ENCODE measurements at regions not wholly inside any gene's neighbourhood (a gene's known extent, or its start where the extent isn't known, plus 50 kb on each side); places are given as distances from the start of the nearest gene placed in this dataset.

GRCh38 chr2:117123362-117123761, 691.1 kb upstream of the DDX18 start:
- intact Hi-C loops (cut with DNase I) = no loop called here
- no peak for DNase-seq (ENCODE audit: low spot score)
- no peak for ATAC-seq

DNA sequence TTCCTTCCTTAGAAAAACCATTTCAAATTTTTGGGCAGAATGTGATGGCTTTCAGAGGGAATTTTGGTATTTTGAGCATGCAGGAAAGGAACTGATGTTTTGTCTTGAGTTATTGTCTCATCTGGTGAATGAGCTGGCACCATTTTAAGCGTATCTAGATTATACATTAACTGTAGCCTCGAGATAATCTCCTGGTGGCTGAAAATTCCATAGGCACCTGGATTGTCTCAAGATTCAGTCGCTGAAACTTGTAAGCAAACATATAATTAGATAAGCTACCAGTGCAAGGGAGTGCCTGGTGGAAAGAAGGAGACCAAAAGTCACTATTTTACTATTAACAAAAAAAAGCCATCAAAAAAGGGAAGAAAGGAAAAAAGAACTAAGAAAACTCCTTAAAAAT, 687.8 kb upstream of the DDX18 start:
- intact Hi-C loops (cut with DNase I) = no loop called here
- DNase-seq (ENCODE audit: low spot score) (no peak), ATAC-seq (no peak)

GRCh38 chr2:117127680-117128079, 686.8 kb upstream of the DDX18 start:
- DNase-seq (ENCODE audit: low spot score) (no peak), ATAC-seq (no peak)
- intact Hi-C loops (cut with DNase I) = no loop called here

- intact Hi-C loops (cut with DNase I) = no loop called here
- DNase-seq (ENCODE audit: low spot score) = no peak
- no peak for ATAC-seq
These were observed 686.0 kb upstream of the DDX18 start for GRCh38 chr2:117128461-117128860.

DNA sequence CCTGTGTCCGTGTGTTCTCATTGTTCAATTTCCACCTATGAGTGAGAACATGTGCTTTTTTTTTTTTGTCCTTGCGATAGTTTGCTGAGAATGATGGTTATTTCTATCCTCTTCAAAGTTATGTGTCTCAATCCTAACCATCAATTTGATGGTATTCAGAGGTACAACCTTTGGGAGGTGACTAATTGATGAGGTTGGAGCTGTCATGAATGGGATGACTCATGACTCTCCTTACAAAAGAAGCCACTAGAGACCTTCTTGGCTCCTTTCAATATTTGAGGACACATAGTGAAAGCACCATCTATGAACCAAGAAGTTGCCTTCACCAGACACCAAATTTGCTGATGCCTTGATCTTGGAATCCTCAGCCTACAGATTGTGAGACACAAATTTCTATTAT, 677.1 kb upstream of the DDX18 start:
- intact Hi-C loops (cut with DNase I) = no loop called here
- no peak for DNase-seq (ENCODE audit: low spot score)
- no peak for ATAC-seq

DNA sequence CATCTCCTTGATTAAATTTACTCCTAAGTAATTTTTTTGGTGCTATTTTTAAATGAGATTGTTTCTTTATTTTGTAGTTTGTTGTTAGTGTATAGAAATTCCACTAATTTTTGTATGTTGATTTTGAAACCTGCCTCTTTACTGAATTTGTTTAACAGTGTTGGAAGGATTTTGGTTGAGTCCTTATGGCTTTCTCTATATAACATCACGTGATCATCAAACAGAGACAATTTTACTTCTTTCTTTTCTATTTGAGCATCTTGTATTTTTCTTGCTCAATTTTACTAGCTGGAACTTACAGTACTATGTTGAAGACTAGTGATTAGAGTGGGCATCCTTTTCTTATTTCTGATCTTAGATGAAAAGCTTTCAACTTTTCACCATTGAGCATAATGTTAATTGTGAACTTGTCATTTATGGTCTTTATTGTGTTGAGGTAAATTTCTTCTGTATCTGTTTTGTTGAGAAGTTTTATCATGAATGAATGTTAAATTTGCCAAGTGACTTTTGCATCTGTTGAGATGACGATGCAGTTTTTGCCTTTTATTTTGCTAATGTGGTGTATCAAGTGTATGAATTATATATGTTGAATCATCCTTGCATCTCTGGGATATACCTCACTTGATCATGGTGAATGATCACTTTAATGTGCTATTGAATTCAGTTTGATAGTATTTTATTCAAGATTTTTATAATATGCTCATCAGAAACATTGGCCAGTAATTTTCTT, 645.3 kb upstream of the DDX18 start:
- intact Hi-C loops (cut with DNase I) = no loop called here
- no peak for DNase-seq (ENCODE audit: low spot score)

GRCh38 chr2:117170897-117171296, 643.6 kb upstream of the DDX18 start:
- intact Hi-C loops (cut with DNase I) = no loop called here
- DNase-seq (ENCODE audit: low spot score) (no peak), ATAC-seq (no peak)

More for the DNA sequence above, 645.3 kb upstream of the DDX18 start:
- ATAC-seq = no peak

DNA sequence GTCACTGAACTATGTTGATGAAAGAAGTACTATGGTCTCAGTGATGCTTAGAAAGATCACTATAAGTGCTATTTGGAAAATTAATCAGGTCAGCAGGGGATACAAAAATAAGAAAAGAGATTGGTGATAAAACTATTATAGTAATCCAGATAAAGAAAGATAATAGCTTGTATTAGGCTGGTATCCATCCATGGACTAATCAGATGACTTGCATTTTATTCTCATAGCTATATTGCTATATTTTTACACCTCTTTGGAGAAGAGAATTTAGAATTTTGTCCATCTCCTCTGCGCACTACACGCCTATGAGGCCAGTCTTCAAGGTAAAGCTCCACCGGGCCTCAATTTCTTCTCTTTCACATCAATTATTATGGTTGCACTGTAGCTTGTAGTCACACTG, 635.1 kb upstream of the DDX18 start:
- intact Hi-C loops (cut with DNase I) = no loop called here
- ATAC-seq = no peak
- DNase-seq (ENCODE audit: low spot score) = no peak

- ATAC-seq (no peak), DNase-seq (ENCODE audit: low spot score) (no peak)
- intact Hi-C loops (cut with DNase I) = no loop called here
These were observed 623.5 kb upstream of the DDX18 start for GRCh38 chr2:117190856-117191559.

- DNase-seq (ENCODE audit: low spot score) (no peak), ATAC-seq (no peak)
- intact Hi-C loops (cut with DNase I) = no loop called here
These were observed 619.1 kb upstream of the DDX18 start for GRCh38 chr2:117195381-117195780.

GRCh38 chr2:117199511-117199910, 615.0 kb upstream of the DDX18 start:
- no peak for ATAC-seq
- DNase-seq (ENCODE audit: low spot score) = no peak
- intact Hi-C loops (cut with DNase I) = no loop called here

DNA sequence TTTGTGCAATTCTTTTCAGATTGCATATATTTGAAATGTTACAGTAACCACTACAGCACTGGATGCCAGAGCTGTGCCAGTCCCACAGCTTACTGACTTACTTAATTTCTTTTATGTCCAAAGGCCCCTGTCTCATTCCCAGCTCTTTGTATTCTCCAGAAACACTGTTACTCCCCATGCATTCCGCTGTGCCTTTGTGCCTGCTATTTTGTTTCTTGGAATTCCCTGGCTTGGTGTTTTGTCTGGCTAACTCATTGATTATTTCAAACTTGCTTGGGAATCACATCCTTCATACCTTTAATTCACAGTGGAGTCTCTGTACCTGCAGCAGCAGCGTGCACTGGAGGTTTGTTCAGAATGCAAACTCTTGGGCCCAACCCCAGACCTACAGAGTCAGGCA, 601.9 kb upstream of the DDX18 start:
- intact Hi-C loops (cut with DNase I) = loop anchor here (2.0 kb wide), 1 partner anchor 46 kb away; no protein-coding TSS in a partner anchor
- ATAC-seq (no peak), DNase-seq (ENCODE audit: low spot score) (no peak)

DNA sequence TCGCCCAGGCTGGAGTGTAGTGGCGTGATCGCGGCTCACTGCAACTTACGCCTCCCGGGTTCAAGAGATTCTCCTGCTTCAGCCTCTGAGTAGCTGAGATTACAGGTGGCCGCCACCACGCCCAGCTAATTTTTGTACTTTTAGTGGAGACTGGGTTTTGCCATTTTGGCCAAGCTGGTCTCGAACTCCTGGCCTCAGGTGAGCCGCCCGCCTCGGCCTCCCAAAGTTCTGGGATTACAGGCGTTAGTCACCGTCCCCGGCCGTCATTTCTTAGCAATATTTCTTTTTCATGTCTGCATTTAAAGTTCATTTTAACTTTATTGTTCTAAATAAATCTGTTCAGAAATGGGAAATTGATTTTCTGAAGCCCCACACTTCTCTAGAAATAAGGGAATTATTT, 597.3 kb upstream of the DDX18 start:
- no peak for ATAC-seq

DNA sequence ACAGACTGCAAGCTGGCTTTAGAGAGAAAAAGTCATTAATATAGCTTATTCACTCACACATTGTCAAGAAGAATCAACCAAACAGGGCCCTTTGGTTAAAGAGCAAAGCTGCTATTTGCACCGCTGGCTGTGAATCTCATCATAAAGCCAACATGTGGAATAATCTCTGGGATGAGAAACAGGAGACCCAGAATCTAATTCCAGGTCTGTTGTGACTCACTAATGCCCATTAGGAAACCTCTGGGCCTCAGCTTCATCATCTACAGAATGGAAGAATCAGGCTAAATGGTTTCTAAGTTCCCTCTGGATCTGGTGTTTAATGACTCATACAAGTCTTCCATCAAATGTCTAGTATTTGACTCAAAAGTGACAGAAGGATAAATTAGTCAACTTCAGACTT, 591.7 kb upstream of the DDX18 start:
- no peak for ATAC-seq
- intact Hi-C loops (cut with DNase I) = no loop called here

More for the DNA sequence above, 597.3 kb upstream of the DDX18 start:
- intact Hi-C loops (cut with DNase I) = no loop called here
- no peak for DNase-seq (ENCODE audit: low spot score)

DNA sequence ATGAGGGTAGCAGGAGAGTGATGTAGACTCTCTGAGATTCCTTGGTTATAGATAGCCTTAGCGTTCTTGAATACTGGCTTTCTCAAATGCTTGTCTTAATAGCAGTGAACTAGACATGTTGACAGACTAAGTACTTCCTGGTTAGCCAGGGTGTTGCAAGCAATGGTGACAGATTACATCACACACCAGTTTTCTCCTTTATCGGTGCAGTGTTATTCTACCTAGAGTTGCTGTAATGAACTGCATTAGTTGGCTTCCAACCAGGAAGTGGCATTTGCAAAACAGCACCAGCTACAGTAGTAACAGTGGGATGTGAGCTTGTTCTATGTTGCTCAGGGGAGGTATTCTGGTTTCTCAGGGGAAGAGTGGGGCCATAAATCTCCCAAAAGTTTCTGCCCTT, 582.2 kb upstream of the DDX18 start:
- ATAC-seq (no peak), DNase-seq (ENCODE audit: low spot score) (no peak)
- intact Hi-C loops (cut with DNase I) = no loop called here

More for the DNA sequence above, 591.7 kb upstream of the DDX18 start:
- DNase-seq (ENCODE audit: low spot score) = no peak

- ATAC-seq = no peak
- intact Hi-C loops (cut with DNase I) = no loop called here
- DNase-seq (ENCODE audit: low spot score) = no peak
These were observed 557.1 kb upstream of the DDX18 start for GRCh38 chr2:117257362-117257761.

DNA sequence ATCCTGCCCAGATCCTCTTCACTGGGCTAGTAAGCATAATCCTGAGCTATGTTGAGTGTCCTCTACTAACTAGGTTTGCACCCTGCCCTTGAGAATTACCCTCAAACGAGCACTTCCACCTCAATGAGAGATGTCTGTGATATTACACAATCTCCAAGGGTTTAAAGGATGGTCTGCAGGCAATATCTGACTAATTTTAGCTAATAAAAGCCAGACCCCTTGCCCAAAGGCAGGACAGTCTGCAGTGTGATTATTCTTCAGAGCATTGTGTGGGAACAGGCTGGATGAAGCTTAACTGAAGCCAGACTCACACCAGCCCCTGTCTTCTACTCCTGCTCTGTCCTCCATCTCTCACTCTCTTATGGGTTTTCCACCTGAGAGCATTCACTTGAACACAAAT, 544.9 kb upstream of the DDX18 start:
- ATAC-seq (no peak), DNase-seq (ENCODE audit: low spot score) (no peak)

GRCh38 chr2:117271631-117272030, 542.9 kb upstream of the DDX18 start:
- no peak for DNase-seq (ENCODE audit: low spot score)
- no peak for ATAC-seq
- intact Hi-C loops (cut with DNase I) = no loop called here

More for the DNA sequence above, 544.9 kb upstream of the DDX18 start:
- intact Hi-C loops (cut with DNase I) = no loop called here

DNA sequence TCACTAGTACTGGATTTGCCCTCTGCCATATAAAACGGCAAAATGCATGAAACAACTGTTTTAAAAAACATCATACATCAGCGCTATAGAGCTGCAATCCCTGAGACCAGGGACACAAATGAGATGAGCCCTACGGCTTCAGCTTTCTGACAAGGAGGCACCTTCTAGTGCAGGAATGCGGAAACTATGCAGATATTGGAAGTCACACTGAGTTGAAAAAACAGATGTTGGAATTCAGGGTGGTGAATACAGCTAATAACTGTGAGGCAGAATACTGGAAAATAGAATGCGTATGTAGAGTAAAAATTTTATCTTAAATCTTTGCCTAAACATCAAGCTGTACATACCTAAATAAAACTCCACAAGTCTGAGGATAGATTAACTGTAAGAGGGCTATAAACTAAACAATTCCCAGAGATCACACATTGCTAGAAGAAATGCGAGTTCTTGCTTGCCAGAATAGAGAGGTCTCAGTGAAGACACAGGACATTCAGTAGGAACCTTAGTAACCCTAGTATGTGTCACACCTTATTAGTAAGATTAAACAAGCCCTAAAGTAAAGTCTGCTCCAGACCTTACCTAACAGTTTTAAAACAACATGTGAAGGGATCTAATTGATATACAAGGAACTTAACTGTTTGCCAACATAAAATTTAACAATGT, 541.4 kb upstream of the DDX18 start:
- ATAC-seq = no peak
- DNase-seq (ENCODE audit: low spot score) = no peak
- intact Hi-C loops (cut with DNase I) = no loop called here

GRCh38 chr2:117293012-117293411, 521.5 kb upstream of the DDX18 start:
- no peak for DNase-seq (ENCODE audit: low spot score)
- intact Hi-C loops (cut with DNase I) = no loop called here
- ATAC-seq = no peak

All from sciatic nerve (tissue), 2 donors.